Posterior cingulate gyrus (tissue), 11 donors: ENCODE measurements at regions not wholly inside any gene's neighbourhood (a gene's known extent, or its start where the extent isn't known, plus 50 kb on each side); places are given as distances from the start of the nearest gene placed in this dataset.
"Not testable (repeated sequence)": the region's sequence is repeated elsewhere in the genome, so short reads cannot be mapped to it uniquely, and the experiment has no call there.

ENCODE experiments used
- DNase-seq, 10 donors: peaks; one replicate each; pipeline versions ENCODE4 v3.0.0 to v3.0.0-alpha.2; 2020 to 2021; ENCODE audit warnings: mixed read lengths in 3 of 10
- intact Hi-C: fragments of 100-400 bp; cut with DNase I; formaldehyde crosslinking; loops from one replicate; pipeline ENCODE4 v1.15.1; 2023

GRCh38 chr5:36739751-36740221, 133.4 kb downstream of the SLC1A3 start:
- intact Hi-C loops = loop anchor here (5.0 kb wide), 1 partner anchor 268 kb away; no protein-coding TSS in a partner anchor

GRCh38 chr5:36740259-36740898, 134.0 kb downstream of the SLC1A3 start:
- intact Hi-C loops = loop anchor here (5.0 kb wide), 1 partner anchor 267 kb away; no protein-coding TSS in a partner anchor
- DNase-seq = no peak

More at GRCh38 chr5:36739751-36740221, 133.4 kb downstream of the SLC1A3 start:
- DNase-seq = peak in 6 of 10 donors; percentile 43 to 87 (median 52)

- DNase-seq = no peak
- intact Hi-C loops = loop anchor here (5.0 kb wide), 1 partner anchor 266 kb away; no protein-coding TSS in a partner anchor
Measured at GRCh38 chr5:36741128-36741527, 134.7 kb downstream of the SLC1A3 start.

- DNase-seq = peak in 3 of 10 donors; percentile 37 to 58 (median 53)
- intact Hi-C loops = loop anchor here (2.0 to 5.0 kb wide), 2 partner anchors 131 to 263 kb away; no protein-coding TSS in a partner anchor
Measured at GRCh38 chr5:36743891-36744772, 132.4 kb upstream of the NIPBL start.

GRCh38 chr5:36744773-36745589, 131.6 kb upstream of the NIPBL start:
- DNase-seq = peak in 9 of 10 donors; percentile 30 to 91 (median 62)
- intact Hi-C loops = loop anchor here (2.0 to 5.0 kb wide), 2 partner anchors 130 to 262 kb away; no protein-coding TSS in a partner anchor

- DNase-seq, intact Hi-C loops: not testable (repeated sequence)
Measured at GRCh38 chr5:36747794-36748193, 128.8 kb upstream of the NIPBL start.

GRCh38 chr5:36751886-36752285, 124.7 kb upstream of the NIPBL start:
- intact Hi-C loops = no loop called here
- DNase-seq = no peak

GRCh38 chr5:36755342-36755741, 121.2 kb upstream of the NIPBL start:
- DNase-seq = no peak
- intact Hi-C loops = no loop called here

GRCh38 chr5:36755920-36756488, 120.6 kb upstream of the NIPBL start:
- intact Hi-C loops = no loop called here
- DNase-seq = no peak

- intact Hi-C loops = no loop called here
- no peak for DNase-seq
Measured at GRCh38 chr5:36756848-36757247, 119.7 kb upstream of the NIPBL start.

GRCh38 chr5:36759117-36759516, 117.5 kb upstream of the NIPBL start:
- intact Hi-C loops = no loop called here
- no peak for DNase-seq

GRCh38 chr5:36763454-36763853, 113.1 kb upstream of the NIPBL start:
- no peak for DNase-seq
- intact Hi-C loops = no loop called here

- DNase-seq = no peak
- intact Hi-C loops = no loop called here
Measured at GRCh38 chr5:36765876-36766275, 110.7 kb upstream of the NIPBL start.

GRCh38 chr5:36766981-36767380, 109.6 kb upstream of the NIPBL start:
- no peak for DNase-seq
- intact Hi-C loops = no loop called here

GRCh38 chr5:36768450-36768849, 108.1 kb upstream of the NIPBL start:
- DNase-seq = no peak
- intact Hi-C loops = no loop called here

- intact Hi-C loops = no loop called here
- DNase-seq = no peak
Measured at GRCh38 chr5:36769129-36769770, 107.3 kb upstream of the NIPBL start.

GRCh38 chr5:36770125-36770524, 106.4 kb upstream of the NIPBL start:
- intact Hi-C loops = no loop called here
- no peak for DNase-seq

GRCh38 chr5:36772276-36773140, 104.1 kb upstream of the NIPBL start:
- intact Hi-C loops = no loop called here
- DNase-seq = no peak
